ENCODE measurements at regions not wholly inside any gene's neighbourhood (a gene's known extent, or its start where the extent isn't known, plus 50 kb on each side); places are given as distances from the start of the nearest gene placed in this dataset.

DNA sequence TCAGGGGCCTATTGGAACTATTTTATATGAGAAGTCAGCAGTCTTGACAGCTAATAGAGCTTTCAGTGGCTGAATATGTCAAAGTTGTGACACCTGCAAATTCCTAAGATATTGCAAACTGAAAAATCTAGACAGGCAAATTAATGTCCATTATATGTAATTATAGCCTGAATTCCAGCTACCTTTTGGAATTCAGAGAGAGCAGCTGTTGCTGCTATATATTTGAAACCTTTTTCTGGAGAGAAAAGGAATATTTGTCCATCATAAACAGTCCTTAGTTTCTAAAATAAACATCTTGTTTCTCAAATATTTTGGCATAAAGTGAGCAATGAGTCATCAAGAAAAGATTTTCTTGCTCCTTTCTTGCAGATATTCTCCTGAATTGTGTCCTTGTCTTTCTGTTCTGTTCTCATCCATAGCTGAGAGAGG, 408.9 kb upstream of the SEMA3D start:
- no peaks in the 10 kb centered on the region for H3K4me1 Mint-ChIP-seq
- no peaks in the 10 kb centered on the region for H3K36me3 Mint-ChIP-seq
- Histone ChIP-seq H3K4me1 (ENCODE audit: control insufficient read depth in 2 of 2, insufficient read depth in 2 of 2, low read length in 2 of 2) (no peaks in the 10 kb centered on the region), H3K4me3 (ENCODE audit: low read length) (no peak overlapping the region), H3K27ac (ENCODE audit: low read depth, low read length) (no peak overlapping the region), H3K9me3 (ENCODE audit: control insufficient read depth in 2 of 3, low read length in 3 of 3) (no peaks in the 10 kb centered on the region), H3K27me3 (ENCODE audit: control insufficient read depth in 2 of 2, insufficient read depth in 2 of 2, low read length in 2 of 2) (no peaks in the 10 kb centered on the region), H3K36me3 (ENCODE audit: control insufficient read depth in 2 of 3, insufficient read depth in 3 of 3, low read length in 3 of 3) (no peaks in the 10 kb centered on the region)
- no peaks in the 10 kb centered on the region for H3K9me3 Mint-ChIP-seq
- no peaks in the 10 kb centered on the region for H3K27me3 Mint-ChIP-seq
- H3K27ac Mint-ChIP-seq: no peak overlapping the region
- POLR2A ChIA-PET: no interaction called here
- ATAC-seq (no peak), DNase-seq (no peak)
- no peak overlapping the region for H3K4me3 Mint-ChIP-seq
- intact Hi-C loops (cut with micrococcal nuclease): no loop called here
- CTCF ChIA-PET: no interaction called here

DNA sequence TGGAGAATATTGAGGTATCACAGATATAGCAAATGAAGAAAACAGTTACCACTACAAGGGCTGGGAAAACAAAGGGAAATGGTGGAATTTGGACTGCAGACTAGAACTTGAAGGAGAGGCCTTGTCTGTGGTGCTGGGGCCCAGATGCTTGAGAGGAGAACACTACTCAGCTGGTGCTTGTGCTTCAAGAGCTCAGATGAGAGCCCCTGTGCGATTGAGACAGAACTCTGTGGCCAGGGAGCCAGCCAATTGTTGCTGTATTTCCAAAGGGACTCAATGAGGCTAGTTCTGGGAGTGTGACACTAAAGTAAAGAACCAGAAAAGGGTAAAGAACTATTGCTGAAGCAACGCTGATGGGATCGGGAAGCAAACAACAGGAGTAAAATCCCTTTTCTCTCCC, 406.5 kb upstream of the SEMA3D start:
- intact Hi-C loops (cut with micrococcal nuclease): no loop called here
- ATAC-seq (no peak), DNase-seq (no peak)
- CTCF ChIA-PET: no interaction called here
- no peak overlapping the region for H3K4me3 Mint-ChIP-seq
- H3K4me1 Mint-ChIP-seq: no peaks in the 10 kb centered on the region
- Histone ChIP-seq H3K9me3 (ENCODE audit: control insufficient read depth in 2 of 3, low read length in 3 of 3) (no peaks in the 10 kb centered on the region), H3K27me3 (ENCODE audit: control insufficient read depth in 2 of 2, insufficient read depth in 2 of 2, low read length in 2 of 2) (no peaks in the 10 kb centered on the region), H3K4me3 (ENCODE audit: low read length) (no peak overlapping the region), H3K4me1 (ENCODE audit: control insufficient read depth in 2 of 2, insufficient read depth in 2 of 2, low read length in 2 of 2) (no peaks in the 10 kb centered on the region), H3K27ac (ENCODE audit: low read depth, low read length) (no peak overlapping the region), H3K36me3 (ENCODE audit: control insufficient read depth in 2 of 3, insufficient read depth in 3 of 3, low read length in 3 of 3) (no peaks in the 10 kb centered on the region)
- H3K9me3 Mint-ChIP-seq: peaks cover 0 to 4% (median 0%) of the 10 kb centered on the region in 11 donors
- H3K27me3 Mint-ChIP-seq: no peaks in the 10 kb centered on the region
- no peak overlapping the region for H3K27ac Mint-ChIP-seq
- no peaks in the 10 kb centered on the region for H3K36me3 Mint-ChIP-seq
- POLR2A ChIA-PET: no interaction called here

DNA sequence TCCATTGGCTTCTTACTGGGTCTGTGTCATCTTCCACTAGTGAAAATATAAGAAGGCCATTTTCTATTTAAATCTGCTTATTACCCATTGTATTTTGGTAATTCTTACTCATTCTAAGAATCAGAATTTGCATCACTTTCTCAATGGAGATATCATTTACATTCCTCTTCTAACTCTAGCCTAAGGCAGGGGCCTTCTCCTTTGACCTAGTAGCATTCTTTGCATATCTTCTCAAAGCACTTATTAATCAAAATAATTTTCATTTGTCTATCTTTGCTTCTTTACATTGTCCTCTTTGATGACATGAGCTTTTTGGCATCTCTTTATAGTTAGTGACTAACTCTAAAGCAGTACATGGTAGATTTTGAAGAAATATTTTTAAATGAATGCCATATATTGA, 400.9 kb upstream of the SEMA3D start:
- DNase-seq (no peak), ATAC-seq (no peak)
- Mint-ChIP-seq H3K36me3 (no peaks in the 10 kb centered on the region), H3K27me3 (no peaks in the 10 kb centered on the region), H3K27ac (no peak overlapping the region), H3K9me3 (peaks cover 0 to 6% (median 0%) of the 10 kb centered on the region in 11 donors), H3K4me1 (no peaks in the 10 kb centered on the region), H3K4me3 (no peak overlapping the region)
- Histone ChIP-seq H3K4me1 (ENCODE audit: control insufficient read depth in 2 of 2, insufficient read depth in 2 of 2, low read length in 2 of 2) (no peaks in the 10 kb centered on the region), H3K36me3 (ENCODE audit: control insufficient read depth in 2 of 3, insufficient read depth in 3 of 3, low read length in 3 of 3) (no peaks in the 10 kb centered on the region), H3K4me3 (ENCODE audit: low read length) (no peak overlapping the region), H3K9me3 (ENCODE audit: control insufficient read depth in 2 of 3, low read length in 3 of 3) (no peaks in the 10 kb centered on the region), H3K27me3 (ENCODE audit: control insufficient read depth in 2 of 2, insufficient read depth in 2 of 2, low read length in 2 of 2) (no peaks in the 10 kb centered on the region), H3K27ac (ENCODE audit: low read depth, low read length) (no peak overlapping the region)
- intact Hi-C loops (cut with micrococcal nuclease): no loop called here
- ChIA-PET POLR2A (no interaction called here), CTCF (no interaction called here)

DNA sequence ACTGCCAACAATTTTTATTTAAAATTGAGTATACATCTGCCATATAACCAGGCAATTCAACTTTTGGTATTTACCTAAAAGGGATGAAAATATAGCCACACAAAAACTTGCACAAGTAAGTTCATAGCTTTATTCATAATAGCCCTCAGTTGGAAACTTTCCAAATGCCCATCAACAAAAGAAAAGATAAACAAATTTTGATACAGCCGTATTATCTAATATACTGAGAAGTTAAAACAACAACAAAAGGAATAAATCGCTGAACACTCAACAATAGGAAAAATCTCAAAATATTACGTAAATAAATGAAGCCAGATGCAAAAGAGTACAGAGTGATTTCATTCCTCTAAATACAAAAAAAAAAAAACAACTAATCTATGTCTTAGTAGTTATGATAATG, 399.2 kb upstream of the SEMA3D start:
- ATAC-seq: no peak
- H3K9me3 Mint-ChIP-seq: peaks cover 0 to 6% (median 0%) of the 10 kb centered on the region in 11 donors
- H3K4me3 Mint-ChIP-seq: no peak overlapping the region
- H3K27ac Mint-ChIP-seq: no peak overlapping the region
- H3K27me3 Mint-ChIP-seq: no peaks in the 10 kb centered on the region
- Histone ChIP-seq H3K27ac (ENCODE audit: low read depth, low read length) (no peak overlapping the region), H3K4me3 (ENCODE audit: low read length) (no peak overlapping the region), H3K9me3 (ENCODE audit: control insufficient read depth in 2 of 3, low read length in 3 of 3) (no peaks in the 10 kb centered on the region), H3K36me3 (ENCODE audit: control insufficient read depth in 2 of 3, insufficient read depth in 3 of 3, low read length in 3 of 3) (no peaks in the 10 kb centered on the region), H3K4me1 (ENCODE audit: control insufficient read depth in 2 of 2, insufficient read depth in 2 of 2, low read length in 2 of 2) (no peaks in the 10 kb centered on the region), H3K27me3 (ENCODE audit: control insufficient read depth in 2 of 2, insufficient read depth in 2 of 2, low read length in 2 of 2) (no peaks in the 10 kb centered on the region)
- no peaks in the 10 kb centered on the region for H3K36me3 Mint-ChIP-seq
- H3K4me1 Mint-ChIP-seq: no peaks in the 10 kb centered on the region
- DNase-seq: no peak
- ChIA-PET CTCF (no interaction called here), POLR2A (no interaction called here)
- intact Hi-C loops (cut with micrococcal nuclease): no loop called here

DNA sequence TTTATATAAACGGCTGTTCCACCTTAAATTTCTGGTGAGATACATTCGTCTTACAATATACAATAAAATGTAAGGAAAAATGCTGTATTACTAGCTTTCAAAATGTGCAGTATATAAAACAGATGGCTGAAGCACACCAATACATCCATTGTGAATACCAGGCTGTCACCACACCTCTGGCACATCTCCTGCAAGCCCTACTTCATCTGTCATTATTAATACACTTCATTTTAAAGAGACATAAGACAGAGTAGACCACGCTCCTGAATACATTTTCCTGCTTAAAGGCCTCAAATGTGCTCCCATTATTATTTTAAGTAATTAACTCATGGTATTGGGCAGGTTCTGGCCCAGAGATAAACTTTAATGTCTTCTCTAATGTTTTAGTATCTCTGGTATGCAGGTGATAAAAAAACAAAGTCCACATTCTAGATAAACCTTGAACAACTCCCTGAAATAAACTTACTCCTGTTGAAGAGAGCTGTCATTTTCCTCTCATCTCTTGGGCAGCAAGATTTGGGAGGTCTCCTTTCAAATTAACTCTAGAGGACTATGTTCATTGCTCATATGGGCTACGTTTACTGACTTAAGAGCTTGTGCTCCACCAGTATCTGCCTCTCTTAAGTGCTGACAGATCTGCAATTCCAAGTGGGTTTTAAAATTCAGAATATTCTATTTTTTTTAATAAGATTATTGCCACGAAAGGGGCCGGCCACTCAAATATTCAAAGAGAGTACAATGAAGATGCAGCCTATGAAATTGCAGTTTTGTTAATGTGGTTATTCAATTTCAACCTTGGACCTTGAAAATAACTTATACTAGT, 396.5 kb upstream of the SEMA3D start:
- intact Hi-C loops (cut with micrococcal nuclease): no loop called here
- Histone ChIP-seq H3K4me1 (ENCODE audit: control insufficient read depth in 2 of 2, insufficient read depth in 2 of 2, low read length in 2 of 2) (no peaks in the 10 kb centered on the region), H3K27ac (ENCODE audit: low read depth, low read length) (no peak overlapping the region), H3K9me3 (ENCODE audit: control insufficient read depth in 2 of 3, low read length in 3 of 3) (no peaks in the 10 kb centered on the region), H3K27me3 (ENCODE audit: control insufficient read depth in 2 of 2, insufficient read depth in 2 of 2, low read length in 2 of 2) (no peaks in the 10 kb centered on the region), H3K36me3 (ENCODE audit: control insufficient read depth in 2 of 3, insufficient read depth in 3 of 3, low read length in 3 of 3) (no peaks in the 10 kb centered on the region), H3K4me3 (ENCODE audit: low read length) (no peak overlapping the region)
- ChIA-PET POLR2A (no interaction called here), CTCF (no interaction called here)
- ATAC-seq: no peak
- Mint-ChIP-seq H3K9me3 (peaks cover 0 to 2% (median 0%) of the 10 kb centered on the region in 11 donors), H3K27ac (no peak overlapping the region), H3K27me3 (no peaks in the 10 kb centered on the region), H3K4me1 (no peaks in the 10 kb centered on the region), H3K36me3 (no peaks in the 10 kb centered on the region), H3K4me3 (no peak overlapping the region)
- no peak for DNase-seq

DNA sequence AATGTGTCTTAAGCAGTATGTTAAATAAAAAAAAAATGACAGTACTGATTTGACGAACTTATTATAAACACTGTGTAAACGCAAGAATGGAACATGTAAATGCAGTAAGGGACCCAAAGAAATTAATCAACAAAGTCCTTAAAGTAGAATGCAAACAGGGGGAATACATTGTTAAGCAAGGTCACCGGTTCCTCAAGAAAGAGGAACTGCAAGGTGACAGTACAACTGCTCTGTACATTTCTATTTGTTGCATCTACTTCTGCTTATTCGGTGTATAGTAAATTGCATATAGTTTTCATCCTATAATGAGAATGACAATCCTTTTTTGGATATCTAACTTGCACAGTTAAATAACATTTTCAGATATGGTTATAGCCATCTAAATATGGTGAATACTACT, 387.0 kb upstream of the SEMA3D start:
- Mint-ChIP-seq H3K9me3 (peaks cover 0 to 2% (median 0%) of the 10 kb centered on the region in 11 donors), H3K36me3 (no peaks in the 10 kb centered on the region), H3K27me3 (no peaks in the 10 kb centered on the region), H3K4me3 (no peak overlapping the region), H3K4me1 (no peaks in the 10 kb centered on the region), H3K27ac (no peak overlapping the region)
- DNase-seq (no peak), ATAC-seq (peak; percentile 70)
- Histone ChIP-seq H3K36me3 (ENCODE audit: control insufficient read depth in 2 of 3, insufficient read depth in 3 of 3, low read length in 3 of 3) (peaks cover 0 to 2% (median 0%) of the 10 kb centered on the region in 3 experiments), H3K9me3 (ENCODE audit: control insufficient read depth in 2 of 3, low read length in 3 of 3) (no peaks in the 10 kb centered on the region), H3K4me3 (ENCODE audit: low read length) (no peak overlapping the region), H3K27ac (ENCODE audit: low read depth, low read length) (no peak overlapping the region), H3K4me1 (ENCODE audit: control insufficient read depth in 2 of 2, insufficient read depth in 2 of 2, low read length in 2 of 2) (no peaks in the 10 kb centered on the region), H3K27me3 (ENCODE audit: control insufficient read depth in 2 of 2, insufficient read depth in 2 of 2, low read length in 2 of 2) (no peaks in the 10 kb centered on the region)
- ChIA-PET CTCF (no interaction called here), POLR2A (no interaction called here)
- intact Hi-C loops (cut with micrococcal nuclease): no loop called here

DNA sequence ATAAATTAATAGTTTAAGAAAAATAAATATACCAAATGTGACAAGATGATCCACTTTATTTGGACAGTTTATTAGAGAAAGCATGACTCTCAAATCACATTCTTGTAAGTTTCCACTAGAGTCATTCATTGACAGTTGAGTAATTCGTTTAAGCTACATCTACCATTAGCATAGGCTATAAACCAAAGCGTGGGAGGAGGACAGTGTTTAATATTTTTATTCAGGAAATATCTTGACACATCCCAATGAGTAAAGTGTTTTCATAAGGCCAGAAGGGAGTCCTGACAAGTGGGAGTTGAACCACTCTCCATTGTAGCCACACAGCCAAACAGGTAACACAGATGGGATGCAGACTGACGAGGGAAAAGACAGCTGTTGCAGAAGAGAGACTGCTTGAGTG, 386.5 kb upstream of the SEMA3D start:
- H3K4me1 Mint-ChIP-seq: no peaks in the 10 kb centered on the region
- no peak overlapping the region for H3K4me3 Mint-ChIP-seq
- H3K27ac ChIP-seq (ENCODE audit: low read depth, low read length): no peak overlapping the region

More for the DNA sequence above, 386.5 kb upstream of the SEMA3D start:
- H3K27me3 Mint-ChIP-seq: no peaks in the 10 kb centered on the region
- POLR2A ChIA-PET: no interaction called here
- ATAC-seq (no peak), DNase-seq (no peak)
- CTCF ChIA-PET: no interaction called here
- no peaks in the 10 kb centered on the region for H3K4me1 ChIP-seq (ENCODE audit: control insufficient read depth in 2 of 2, insufficient read depth in 2 of 2, low read length in 2 of 2)
- no peaks in the 10 kb centered on the region for H3K27me3 ChIP-seq (ENCODE audit: control insufficient read depth in 2 of 2, insufficient read depth in 2 of 2, low read length in 2 of 2)
- peaks cover 0 to 2% (median 0%) of the 10 kb centered on the region in 3 experiments for H3K36me3 ChIP-seq (ENCODE audit: control insufficient read depth in 2 of 3, insufficient read depth in 3 of 3, low read length in 3 of 3)
- intact Hi-C loops (cut with micrococcal nuclease): no loop called here
- H3K36me3 Mint-ChIP-seq: no peaks in the 10 kb centered on the region
- H3K27ac Mint-ChIP-seq: no peak overlapping the region
- H3K9me3 ChIP-seq (ENCODE audit: control insufficient read depth in 2 of 3, low read length in 3 of 3): no peaks in the 10 kb centered on the region
- peaks cover 0 to 2% (median 0%) of the 10 kb centered on the region in 11 donors for H3K9me3 Mint-ChIP-seq
- no peak overlapping the region for H3K4me3 ChIP-seq (ENCODE audit: low read length)

Data from naive thymus-derived CD4-positive, alpha-beta T cell (primary cell).